NCI-H524 treated with DMSO at 0.1 percent for 48 hours (cell line): ENCODE measurements at regions not wholly inside any gene's neighbourhood (a gene's known extent, or its start where the extent isn't known, plus 50 kb on each side); places are given as distances from the start of the nearest gene placed in this dataset.

Source experiments
- DNase-seq: peaks from one replicate; lab custom pipeline; 2025; lab: John Stamatoyannopoulos, UW

- no peak for DNase-seq
These were observed 236.8 kb upstream of the MVB12B start for GRCh38 chr9:126089789-126090188.

GRCh38 chr9:126093771-126094170 lies 232.9 kb upstream of the MVB12B start:
- DNase-seq = no peak

- DNase-seq = no peak
These were observed 231.0 kb upstream of the MVB12B start for GRCh38 chr9:126095546-126096190.

GRCh38 chr9:126096340-126096739 lies 230.3 kb upstream of the MVB12B start:
- DNase-seq = no peak

GRCh38 chr9:126097679-126098078 lies 228.9 kb upstream of the MVB12B start:
- DNase-seq = no peak

- no peak for DNase-seq
These were observed 220.2 kb upstream of the MVB12B start for GRCh38 chr9:126106404-126106803.

- no peak for DNase-seq
These were observed 218.9 kb upstream of the MVB12B start for GRCh38 chr9:126107693-126108092.

GRCh38 chr9:126108240-126108639 lies 218.4 kb upstream of the MVB12B start:
- no peak for DNase-seq

GRCh38 chr9:126109575-126109974 lies 217.1 kb upstream of the MVB12B start:
- no peak for DNase-seq

GRCh38 chr9:126111556-126111955 lies 215.1 kb upstream of the MVB12B start:
- DNase-seq = no peak

- DNase-seq = no peak
These were observed 214.4 kb upstream of the MVB12B start for GRCh38 chr9:126112135-126112720.

GRCh38 chr9:126113176-126113575 lies 213.5 kb upstream of the MVB12B start:
- no peak for DNase-seq

- DNase-seq = no peak
These were observed 212.7 kb upstream of the MVB12B start for GRCh38 chr9:126113756-126114408.

- no peak for DNase-seq
These were observed 212.2 kb upstream of the MVB12B start for GRCh38 chr9:126114409-126114760.

- DNase-seq = no peak
These were observed 211.7 kb upstream of the MVB12B start for GRCh38 chr9:126114850-126115460.

- DNase-seq = peak; percentile 43
These were observed 210.1 kb upstream of the MVB12B start for GRCh38 chr9:126116351-126117157.

- DNase-seq = no peak
These were observed 209.5 kb upstream of the MVB12B start for GRCh38 chr9:126117158-126117425.

- no peak for DNase-seq
These were observed 209.0 kb upstream of the MVB12B start for GRCh38 chr9:126117631-126118030.

- no peak for DNase-seq
These were observed 206.9 kb upstream of the MVB12B start for GRCh38 chr9:126119731-126120130.

GRCh38 chr9:126122901-126123616 lies 203.6 kb upstream of the MVB12B start:
- no peak for DNase-seq

- DNase-seq = no peak
These were observed 202.7 kb upstream of the MVB12B start for GRCh38 chr9:126123927-126124326.

- DNase-seq = no peak
These were observed 201.5 kb upstream of the MVB12B start for GRCh38 chr9:126125177-126125576.
